ENCODE measurements at regions not wholly inside any gene's neighbourhood (a gene's known extent, or its start where the extent isn't known, plus 50 kb on each side); places are given as distances from the start of the nearest gene placed in this dataset.

GRCh38 chr16:54616610-54617009, 314.1 kb upstream of the IRX5 start:
- DNase-seq, result no peak

GRCh38 chr16:54605536-54606066, 319.0 kb upstream of the IRX3 start:
- DNase-seq, result no peak

GRCh38 chr16:54602666-54603065, 316.1 kb upstream of the IRX3 start:
- no peak for DNase-seq

GRCh38 chr16:54597222-54597621, 310.6 kb upstream of the IRX3 start:
- DNase-seq, result no peak

- no peak for DNase-seq
These were observed 309.0 kb upstream of the IRX3 start for GRCh38 chr16:54595621-54596020.

GRCh38 chr16:54594601-54595391, 308.2 kb upstream of the IRX3 start:
- no peak for DNase-seq

GRCh38 chr16:54591816-54592246, 305.2 kb upstream of the IRX3 start:
- no peak for DNase-seq

GRCh38 chr16:54590836-54591235, 304.2 kb upstream of the IRX3 start:
- DNase-seq, result no peak

- DNase-seq, result no peak
These were observed 302.7 kb upstream of the IRX3 start for GRCh38 chr16:54589326-54589725.

- no peak for DNase-seq
These were observed 301.4 kb upstream of the IRX3 start for GRCh38 chr16:54588026-54588425.

GRCh38 chr16:54587176-54587515, 300.6 kb upstream of the IRX3 start:
- DNase-seq, result no peak

GRCh38 chr16:54586474-54587175, 300.0 kb upstream of the IRX3 start:
- DNase-seq, result no peak

- DNase-seq, result no peak
These were observed 299.4 kb upstream of the IRX3 start for GRCh38 chr16:54585998-54586340.

- no peak for DNase-seq
These were observed 298.8 kb upstream of the IRX3 start for GRCh38 chr16:54585094-54585997.

GRCh38 chr16:54584121-54584520, 297.5 kb upstream of the IRX3 start:
- no peak for DNase-seq

- no peak for DNase-seq
These were observed 296.2 kb upstream of the IRX3 start for GRCh38 chr16:54582631-54583250.

GRCh38 chr16:54579106-54579728, 292.6 kb upstream of the IRX3 start:
- no peak for DNase-seq

- no peak for DNase-seq
These were observed 291.1 kb upstream of the IRX3 start for GRCh38 chr16:54577651-54578128.

- no peak for DNase-seq
These were observed 290.2 kb upstream of the IRX3 start for GRCh38 chr16:54576785-54577184.

GRCh38 chr16:54568906-54569807, 282.6 kb upstream of the IRX3 start:
- DNase-seq, result no peak

GRCh38 chr16:54564841-54565240, 278.3 kb upstream of the IRX3 start:
- no peak for DNase-seq

Data from activated CD4-positive, alpha-beta T cell treated with anti-CD3 and anti-CD28 coated beads for 48 hours (primary cell).